GM23338 (cell line): ENCODE measurements at regions not wholly inside any gene's neighbourhood (a gene's known extent, or its start where the extent isn't known, plus 50 kb on each side); places are given as distances from the start of the nearest gene placed in this dataset.

Experiments
- ATAC-seq: fragments of 200-7000 bp; cut with Tn5 transposase; 3 replicates; pipeline ENCODE4 v1.9.1; 2020
- DNase-seq: peaks from one replicate; pipeline ENCODE4 v3.0.0-alpha.2; 2015; ENCODE audit warnings: low spot score
- H2AFZ ChIP-seq: fragments of 200-600 bp; sonication (generic); 2 replicates; pipeline ENCODE4 v1.8.0; 2016; ENCODE audit warnings: antibody characterized with exemption, mild to moderate bottlenecking, moderate library complexity
- H3F3A ChIP-seq: fragments of 200-600 bp; sonication (generic); replicated peaks from 2 replicates; pipeline ENCODE4 v1.8.0; 2017; ENCODE audit warnings: antibody characterized with exemption, mixed run types, low read depth
- H3K27ac ChIP-seq: fragments of 200-600 bp; sonication (generic); 2 replicates; pipeline ENCODE4 v1.6.1; 2016; ENCODE audit warnings: low read depth
- H3K27me3 ChIP-seq: fragments of 200-600 bp; sonication (generic); 2 replicates; pipeline ENCODE4 v1.8.0; 2016; ENCODE audit warnings: mild to moderate bottlenecking, mixed run types, moderate library complexity; ENCODE audit not compliant: insufficient read depth
- H3K36me3 ChIP-seq: fragments of 200-600 bp; sonication (generic); 2 replicates; pipeline ENCODE4 v1.8.0; 2016; ENCODE audit warnings: mild to moderate bottlenecking; ENCODE audit not compliant: insufficient read depth
- H3K4me1 ChIP-seq: fragments of 200-600 bp; sonication (generic); 2 replicates; pipeline ENCODE4 v1.8.0; 2016; ENCODE audit warnings: mild to moderate bottlenecking, moderate library complexity; ENCODE audit not compliant: insufficient read depth
- H3K4me2 ChIP-seq: fragments of 200-600 bp; sonication (generic); 2 replicates; pipeline ENCODE4 v1.7.1; 2017; ENCODE audit warnings: mixed run types
- H3K4me3 ChIP-seq: fragments of 200-600 bp; sonication (generic); 2 replicates; pipeline ENCODE4 v1.6.1; 2016; ENCODE audit warnings: mixed run types
- H3K79me2 ChIP-seq: fragments of 200-600 bp; sonication (generic); replicated peaks from 2 replicates; pipeline ENCODE4 v1.8.0; 2017; ENCODE audit warnings: mild to moderate bottlenecking; ENCODE audit not compliant: insufficient read depth
- H3K9me2 ChIP-seq: fragments of 200-600 bp; sonication (generic); 2 replicates; pipeline ENCODE4 v1.8.0; 2017; ENCODE audit not compliant: insufficient read depth
- H4K20me1 ChIP-seq: fragments of 200-600 bp; sonication (generic); replicated peaks from 2 replicates; pipeline ENCODE4 v1.8.0; 2017; ENCODE audit warnings: mild to moderate bottlenecking; ENCODE audit not compliant: insufficient read depth
- H3K27ac Mint-ChIP-seq: 2 replicates; pipeline ENCODE4 v1.8.0; 2020; ENCODE audit warnings: inconsistent platforms, mild to moderate bottlenecking, moderate library complexity, mixed read lengths
- H3K27me3 Mint-ChIP-seq: 3 replicates; pipeline ENCODE4 v1.8.0; 2022; ENCODE audit warnings: low read depth, mild to moderate bottlenecking, moderate library complexity, mixed read lengths, inconsistent platforms; ENCODE audit not compliant: insufficient read depth, poor library complexity
- H3K36me3 Mint-ChIP-seq: 3 replicates; pipeline ENCODE4 v1.8.0; 2021; ENCODE audit warnings: low read depth, mild to moderate bottlenecking, inconsistent platforms, moderate library complexity, mixed read lengths
- H3K4me1 Mint-ChIP-seq: 3 replicates; pipeline ENCODE4 v1.8.0; 2020; ENCODE audit warnings: mild to moderate bottlenecking, inconsistent platforms, mixed read lengths
- H3K4me3 Mint-ChIP-seq: 3 replicates; pipeline ENCODE4 v1.8.0; 2021; ENCODE audit warnings: moderate library complexity, mild to moderate bottlenecking, inconsistent platforms, mixed read lengths
- H3K9me3 Mint-ChIP-seq: 3 replicates; pipeline ENCODE4 v1.8.0; 2020; ENCODE audit warnings: moderate library complexity, mild to moderate bottlenecking, inconsistent platforms, mixed read lengths
- EZH2 ChIP-seq: fragments of 200-600 bp; sonication (generic); IDR thresholded peaks from one replicate; pipeline ENCODE4 v1.8.0; 2017; ENCODE audit warnings: antibody characterized with exemption, mild to moderate bottlenecking, low read depth; ENCODE audit not compliant: unreplicated experiment
- EZH2phosphoT487 ChIP-seq: fragments of 200-600 bp; sonication (generic); IDR thresholded peaks from one replicate; pipeline ENCODE4 v1.8.1; 2018; ENCODE audit warnings: antibody characterized with exemption; ENCODE audit not compliant: unreplicated experiment
- JUNB ChIP-seq: IDR thresholded peaks from one replicate; pipeline ENCODE4 v1.6.1; 2016; ENCODE audit warnings: antibody characterized with exemption; ENCODE audit not compliant: unreplicated experiment
- ZNF114 ChIP-seq: fragments of 250-450 bp; sonication (Bioruptor Pico); IDR thresholded peaks from 2 replicates; pipeline ENCODE4 v1.5.0; 2020; ENCODE audit warnings: mild to moderate bottlenecking, moderate library complexity
- TF ChIP-seq, protein P1 (sequence below): fragments of 250-450 bp; sonication (Bioruptor Pico); IDR thresholded peaks from 2 replicates; pipeline ENCODE4 v1.5.0; 2020; ENCODE audit warnings: mild to moderate bottlenecking, moderate library complexity
- TF ChIP-seq, protein P2 (sequence below): IDR thresholded peaks from one replicate; pipeline ENCODE4 v1.6.1; 2018; ENCODE audit warnings: antibody characterized with exemption; ENCODE audit not compliant: unreplicated experiment

DNA sequence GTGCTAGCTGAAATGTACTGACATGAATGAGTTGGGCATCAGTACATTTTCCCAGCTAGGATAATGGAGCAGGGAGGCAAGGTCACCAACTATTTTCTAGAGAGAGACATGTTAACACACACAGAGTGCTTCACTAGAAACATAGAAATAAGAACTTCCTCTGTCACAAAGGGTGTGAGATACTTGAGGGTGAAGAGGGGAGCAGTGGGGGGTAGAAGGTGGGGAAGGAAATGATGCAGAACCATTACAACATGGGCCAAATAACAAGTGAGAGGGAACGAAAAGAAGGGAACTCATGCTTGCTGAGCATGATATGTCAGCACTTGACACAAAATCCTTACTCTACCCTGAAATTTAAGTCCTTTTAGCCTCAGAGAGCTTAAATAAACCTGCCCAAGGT, 87.8 kb upstream of the RFC3 start (continued):
- TF ChIP-seq EZH2: no peak
- TF ChIP-seq, protein P1, sequence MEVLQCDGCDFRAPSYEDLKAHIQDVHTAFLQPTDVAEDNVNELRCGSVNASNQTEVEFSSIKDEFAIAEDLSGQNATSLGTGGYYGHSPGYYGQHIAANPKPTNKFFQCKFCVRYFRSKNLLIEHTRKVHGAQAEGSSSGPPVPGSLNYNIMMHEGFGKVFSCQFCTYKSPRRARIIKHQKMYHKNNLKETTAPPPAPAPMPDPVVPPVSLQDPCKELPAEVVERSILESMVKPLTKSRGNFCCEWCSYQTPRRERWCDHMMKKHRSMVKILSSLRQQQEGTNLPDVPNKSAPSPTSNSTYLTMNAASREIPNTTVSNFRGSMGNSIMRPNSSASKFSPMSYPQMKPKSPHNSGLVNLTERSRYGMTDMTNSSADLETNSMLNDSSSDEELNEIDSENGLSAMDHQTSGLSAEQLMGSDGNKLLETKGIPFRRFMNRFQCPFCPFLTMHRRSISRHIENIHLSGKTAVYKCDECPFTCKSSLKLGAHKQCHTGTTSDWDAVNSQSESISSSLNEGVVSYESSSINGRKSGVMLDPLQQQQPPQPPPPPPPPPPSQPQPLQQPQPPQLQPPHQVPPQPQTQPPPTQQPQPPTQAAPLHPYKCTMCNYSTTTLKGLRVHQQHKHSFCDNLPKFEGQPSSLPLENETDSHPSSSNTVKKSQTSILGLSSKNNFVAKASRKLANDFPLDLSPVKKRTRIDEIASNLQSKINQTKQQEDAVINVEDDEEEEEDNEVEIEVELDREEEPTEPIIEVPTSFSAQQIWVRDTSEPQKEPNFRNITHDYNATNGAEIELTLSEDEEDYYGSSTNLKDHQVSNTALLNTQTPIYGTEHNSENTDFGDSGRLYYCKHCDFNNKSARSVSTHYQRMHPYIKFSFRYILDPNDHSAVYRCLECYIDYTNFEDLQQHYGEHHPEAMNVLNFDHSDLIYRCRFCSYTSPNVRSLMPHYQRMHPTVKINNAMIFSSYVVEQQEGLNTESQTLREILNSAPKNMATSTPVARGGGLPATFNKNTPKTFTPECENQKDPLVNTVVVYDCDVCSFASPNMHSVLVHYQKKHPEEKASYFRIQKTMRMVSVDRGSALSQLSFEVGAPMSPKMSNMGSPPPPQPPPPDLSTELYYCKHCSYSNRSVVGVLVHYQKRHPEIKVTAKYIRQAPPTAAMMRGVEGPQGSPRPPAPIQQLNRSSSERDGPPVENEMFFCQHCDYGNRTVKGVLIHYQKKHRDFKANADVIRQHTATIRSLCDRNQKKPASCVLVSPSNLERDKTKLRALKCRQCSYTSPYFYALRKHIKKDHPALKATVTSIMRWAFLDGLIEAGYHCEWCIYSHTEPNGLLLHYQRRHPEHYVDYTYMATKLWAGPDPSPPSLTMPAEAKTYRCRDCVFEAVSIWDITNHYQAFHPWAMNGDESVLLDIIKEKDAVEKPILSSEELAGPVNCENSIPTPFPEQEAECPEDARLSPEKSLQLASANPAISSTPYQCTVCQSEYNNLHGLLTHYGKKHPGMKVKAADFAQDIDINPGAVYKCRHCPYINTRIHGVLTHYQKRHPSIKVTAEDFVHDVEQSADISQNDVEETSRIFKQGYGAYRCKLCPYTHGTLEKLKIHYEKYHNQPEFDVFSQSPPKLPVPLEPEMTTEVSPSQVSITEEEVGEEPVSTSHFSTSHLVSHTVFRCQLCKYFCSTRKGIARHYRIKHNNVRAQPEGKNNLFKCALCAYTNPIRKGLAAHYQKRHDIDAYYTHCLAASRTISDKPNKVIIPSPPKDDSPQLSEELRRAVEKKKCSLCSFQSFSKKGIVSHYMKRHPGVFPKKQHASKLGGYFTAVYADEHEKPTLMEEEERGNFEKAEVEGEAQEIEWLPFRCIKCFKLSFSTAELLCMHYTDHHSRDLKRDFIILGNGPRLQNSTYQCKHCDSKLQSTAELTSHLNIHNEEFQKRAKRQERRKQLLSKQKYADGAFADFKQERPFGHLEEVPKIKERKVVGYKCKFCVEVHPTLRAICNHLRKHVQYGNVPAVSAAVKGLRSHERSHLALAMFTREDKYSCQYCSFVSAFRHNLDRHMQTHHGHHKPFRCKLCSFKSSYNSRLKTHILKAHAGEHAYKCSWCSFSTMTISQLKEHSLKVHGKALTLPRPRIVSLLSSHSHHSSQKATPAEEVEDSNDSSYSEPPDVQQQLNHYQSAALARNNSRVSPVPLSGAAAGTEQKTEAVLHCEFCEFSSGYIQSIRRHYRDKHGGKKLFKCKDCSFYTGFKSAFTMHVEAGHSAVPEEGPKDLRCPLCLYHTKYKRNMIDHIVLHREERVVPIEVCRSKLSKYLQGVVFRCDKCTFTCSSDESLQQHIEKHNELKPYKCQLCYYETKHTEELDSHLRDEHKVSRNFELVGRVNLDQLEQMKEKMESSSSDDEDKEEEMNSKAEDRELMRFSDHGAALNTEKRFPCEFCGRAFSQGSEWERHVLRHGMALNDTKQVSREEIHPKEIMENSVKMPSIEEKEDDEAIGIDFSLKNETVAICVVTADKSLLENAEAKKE (CRISPR knock-in tag): no peak

DNA sequence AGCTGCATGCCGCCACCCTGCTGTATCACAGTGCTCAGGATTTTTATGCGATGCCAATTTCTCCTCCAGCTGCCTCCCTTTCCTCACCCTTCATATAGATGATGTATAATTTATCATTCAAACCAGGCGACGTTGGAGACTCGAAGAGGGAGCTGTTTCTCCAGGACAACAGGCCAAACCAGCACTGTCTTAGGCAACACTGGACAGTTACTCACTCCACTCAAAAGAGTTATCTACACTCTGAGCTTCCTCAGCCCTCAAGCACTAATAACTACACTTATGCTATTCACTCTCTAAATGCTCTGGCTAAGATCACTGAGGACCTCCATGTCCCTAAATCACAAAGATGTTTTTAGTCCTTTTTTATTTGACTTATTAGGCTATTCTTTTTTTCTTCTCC, 87.3 kb upstream of the RFC3 start:
- Mint-ChIP-seq H3K4me1 (no peaks in the 10 kb centered on the region), H3K9me3 (no peaks in the 10 kb centered on the region; the same call in 2 of the 3 replicates), H3K27ac (no peak overlapping the region), H3K27me3 (no peaks in the 10 kb centered on the region), H3K4me3 (no peak overlapping the region), H3K36me3 (no peaks in the 10 kb centered on the region)
- Histone ChIP-seq H3K4me2 (no peak overlapping the region), H3K4me3 (no peak overlapping the region), H3K9me2 (no peaks in the 10 kb centered on the region), H3K27me3 (no peaks in the 10 kb centered on the region), H3F3A (no peaks in the 10 kb centered on the region), H3K27ac (no peak overlapping the region), H3K36me3 (no peaks in the 10 kb centered on the region), H3K4me1 (no peaks in the 10 kb centered on the region), H3K79me2 (no peaks in the 10 kb centered on the region), H2AFZ (no peak overlapping the region), H4K20me1 (no peaks in the 10 kb centered on the region)
- DNase-seq: no peak
- no peak for ATAC-seq
- TF ChIP-seq, protein P1 (CRISPR knock-in tag): no peak
- TF ChIP-seq ZNF114 (CRISPR knock-in tag): no peak
- TF ChIP-seq, protein P2, sequence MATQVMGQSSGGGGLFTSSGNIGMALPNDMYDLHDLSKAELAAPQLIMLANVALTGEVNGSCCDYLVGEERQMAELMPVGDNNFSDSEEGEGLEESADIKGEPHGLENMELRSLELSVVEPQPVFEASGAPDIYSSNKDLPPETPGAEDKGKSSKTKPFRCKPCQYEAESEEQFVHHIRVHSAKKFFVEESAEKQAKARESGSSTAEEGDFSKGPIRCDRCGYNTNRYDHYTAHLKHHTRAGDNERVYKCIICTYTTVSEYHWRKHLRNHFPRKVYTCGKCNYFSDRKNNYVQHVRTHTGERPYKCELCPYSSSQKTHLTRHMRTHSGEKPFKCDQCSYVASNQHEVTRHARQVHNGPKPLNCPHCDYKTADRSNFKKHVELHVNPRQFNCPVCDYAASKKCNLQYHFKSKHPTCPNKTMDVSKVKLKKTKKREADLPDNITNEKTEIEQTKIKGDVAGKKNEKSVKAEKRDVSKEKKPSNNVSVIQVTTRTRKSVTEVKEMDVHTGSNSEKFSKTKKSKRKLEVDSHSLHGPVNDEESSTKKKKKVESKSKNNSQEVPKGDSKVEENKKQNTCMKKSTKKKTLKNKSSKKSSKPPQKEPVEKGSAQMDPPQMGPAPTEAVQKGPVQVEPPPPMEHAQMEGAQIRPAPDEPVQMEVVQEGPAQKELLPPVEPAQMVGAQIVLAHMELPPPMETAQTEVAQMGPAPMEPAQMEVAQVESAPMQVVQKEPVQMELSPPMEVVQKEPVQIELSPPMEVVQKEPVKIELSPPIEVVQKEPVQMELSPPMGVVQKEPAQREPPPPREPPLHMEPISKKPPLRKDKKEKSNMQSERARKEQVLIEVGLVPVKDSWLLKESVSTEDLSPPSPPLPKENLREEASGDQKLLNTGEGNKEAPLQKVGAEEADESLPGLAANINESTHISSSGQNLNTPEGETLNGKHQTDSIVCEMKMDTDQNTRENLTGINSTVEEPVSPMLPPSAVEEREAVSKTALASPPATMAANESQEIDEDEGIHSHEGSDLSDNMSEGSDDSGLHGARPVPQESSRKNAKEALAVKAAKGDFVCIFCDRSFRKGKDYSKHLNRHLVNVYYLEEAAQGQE: no peak
- no peak for TF ChIP-seq JUNB
- no peak for TF ChIP-seq EZH2phosphoT487
